ENCODE measurements at regions not wholly inside any gene's neighbourhood (a gene's known extent, or its start where the extent isn't known, plus 50 kb on each side); places are given as distances from the start of the nearest gene placed in this dataset.
"Not testable (repeated sequence)": the region's sequence is repeated elsewhere in the genome, so short reads cannot be mapped to it uniquely, and the experiment has no call there.

DNA sequence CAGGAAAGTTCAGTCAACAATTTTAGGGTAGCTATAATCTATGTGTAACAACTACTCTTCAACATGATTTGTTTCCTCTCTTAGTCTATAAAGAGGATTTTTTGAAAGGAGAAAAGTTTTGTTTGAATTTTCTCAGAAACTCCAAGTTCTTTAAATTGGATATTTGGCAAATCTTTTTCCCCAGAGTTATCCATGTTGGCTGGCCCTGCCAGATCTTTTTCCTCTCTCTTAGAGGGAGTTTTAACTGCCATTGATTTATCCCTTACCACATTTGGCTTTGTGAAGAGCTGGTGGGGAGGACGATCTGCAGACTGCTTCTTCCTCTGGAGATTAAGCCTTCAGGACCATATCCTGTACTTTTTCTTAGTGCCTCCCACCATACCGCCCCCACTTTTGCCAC is 64.9 kb upstream of the ROPN1 start:
- no peak for DNase-seq
- TF ChIP-seq, protein P1, sequence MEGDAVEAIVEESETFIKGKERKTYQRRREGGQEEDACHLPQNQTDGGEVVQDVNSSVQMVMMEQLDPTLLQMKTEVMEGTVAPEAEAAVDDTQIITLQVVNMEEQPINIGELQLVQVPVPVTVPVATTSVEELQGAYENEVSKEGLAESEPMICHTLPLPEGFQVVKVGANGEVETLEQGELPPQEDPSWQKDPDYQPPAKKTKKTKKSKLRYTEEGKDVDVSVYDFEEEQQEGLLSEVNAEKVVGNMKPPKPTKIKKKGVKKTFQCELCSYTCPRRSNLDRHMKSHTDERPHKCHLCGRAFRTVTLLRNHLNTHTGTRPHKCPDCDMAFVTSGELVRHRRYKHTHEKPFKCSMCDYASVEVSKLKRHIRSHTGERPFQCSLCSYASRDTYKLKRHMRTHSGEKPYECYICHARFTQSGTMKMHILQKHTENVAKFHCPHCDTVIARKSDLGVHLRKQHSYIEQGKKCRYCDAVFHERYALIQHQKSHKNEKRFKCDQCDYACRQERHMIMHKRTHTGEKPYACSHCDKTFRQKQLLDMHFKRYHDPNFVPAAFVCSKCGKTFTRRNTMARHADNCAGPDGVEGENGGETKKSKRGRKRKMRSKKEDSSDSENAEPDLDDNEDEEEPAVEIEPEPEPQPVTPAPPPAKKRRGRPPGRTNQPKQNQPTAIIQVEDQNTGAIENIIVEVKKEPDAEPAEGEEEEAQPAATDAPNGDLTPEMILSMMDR (IDR thresholded peaks at IDR 0.05; ENCODE audit: low read depth, low read length) = no peak
- Histone ChIP-seq H3K4me3 (ENCODE audit: low read depth, low read length) (no peak overlapping the region), H3K9me3 (ENCODE audit: severe bottlenecking) (peaks cover 4% of the 10 kb centered on the region), H3K27ac (no peak overlapping the region), H3K27me3 (ENCODE audit: insufficient read depth, low read depth, severe bottlenecking) (no peaks in the 10 kb centered on the region), H3K36me3 (no peaks in the 10 kb centered on the region)

DNA sequence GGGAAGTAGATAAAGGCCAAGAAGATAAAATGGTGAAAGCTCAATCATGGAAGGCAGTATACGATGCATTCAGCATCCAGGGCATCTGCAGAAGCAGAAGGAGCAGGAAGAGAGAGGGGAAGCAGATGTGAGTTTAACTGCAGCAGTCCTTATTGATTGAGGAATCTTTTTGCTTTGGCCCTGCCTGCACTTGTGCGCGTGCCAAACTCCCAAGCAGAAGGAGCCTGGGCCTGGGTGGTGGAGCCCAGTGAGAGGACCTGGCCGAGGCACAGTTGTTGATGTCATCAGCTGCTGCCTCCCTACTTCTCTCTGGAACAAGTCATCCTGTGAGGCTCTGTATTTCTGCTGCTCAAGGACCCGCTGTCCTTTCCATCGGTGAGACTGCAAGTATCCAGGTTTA is 65.5 kb upstream of the ROPN1 start:
- H3K4me3 ChIP-seq (ENCODE audit: low read depth, low read length) = no peak overlapping the region

DNA sequence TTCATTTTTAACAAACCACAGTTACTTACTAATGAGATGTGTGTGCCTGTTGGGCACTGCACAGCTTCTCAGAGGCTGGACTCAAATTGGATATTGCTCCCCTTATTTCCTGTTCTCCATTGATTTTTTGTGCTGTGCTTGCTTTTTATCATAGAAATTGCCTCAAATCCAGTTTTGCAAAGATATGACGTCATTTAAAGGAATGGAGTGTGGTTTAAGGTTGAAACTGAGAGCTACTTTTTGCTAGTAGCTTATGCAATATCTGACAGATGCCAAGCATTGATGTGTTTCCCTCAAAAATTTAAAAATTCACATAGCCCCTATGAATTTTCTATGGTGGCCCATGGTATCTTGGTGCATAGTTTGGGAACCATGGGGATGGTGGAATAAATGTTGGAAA is 67.7 kb upstream of the ROPN1 start:
- TF ChIP-seq, protein P1 (IDR thresholded peaks at IDR 0.05; ENCODE audit: low read depth, low read length) = no peak
- Histone ChIP-seq H3K9me3 (ENCODE audit: severe bottlenecking) (peaks cover 4% of the 10 kb centered on the region), H3K27me3 (ENCODE audit: insufficient read depth, low read depth, severe bottlenecking) (no peaks in the 10 kb centered on the region), H3K36me3 (no peaks in the 10 kb centered on the region), H3K27ac (no peak overlapping the region), H3K4me3 (ENCODE audit: low read depth, low read length) (no peak overlapping the region)
- no peak for DNase-seq

More for the DNA sequence above, 65.5 kb upstream of the ROPN1 start:
- H3K27ac ChIP-seq = no peak overlapping the region
- H3K36me3 ChIP-seq = no peaks in the 10 kb centered on the region
- H3K27me3 ChIP-seq (ENCODE audit: insufficient read depth, low read depth, severe bottlenecking) = no peaks in the 10 kb centered on the region
- H3K9me3 ChIP-seq (ENCODE audit: severe bottlenecking) = peaks cover 4% of the 10 kb centered on the region
- DNase-seq = no peak
- TF ChIP-seq, protein P1 (IDR thresholded peaks at IDR 0.05; ENCODE audit: low read depth, low read length) = no peak

DNA sequence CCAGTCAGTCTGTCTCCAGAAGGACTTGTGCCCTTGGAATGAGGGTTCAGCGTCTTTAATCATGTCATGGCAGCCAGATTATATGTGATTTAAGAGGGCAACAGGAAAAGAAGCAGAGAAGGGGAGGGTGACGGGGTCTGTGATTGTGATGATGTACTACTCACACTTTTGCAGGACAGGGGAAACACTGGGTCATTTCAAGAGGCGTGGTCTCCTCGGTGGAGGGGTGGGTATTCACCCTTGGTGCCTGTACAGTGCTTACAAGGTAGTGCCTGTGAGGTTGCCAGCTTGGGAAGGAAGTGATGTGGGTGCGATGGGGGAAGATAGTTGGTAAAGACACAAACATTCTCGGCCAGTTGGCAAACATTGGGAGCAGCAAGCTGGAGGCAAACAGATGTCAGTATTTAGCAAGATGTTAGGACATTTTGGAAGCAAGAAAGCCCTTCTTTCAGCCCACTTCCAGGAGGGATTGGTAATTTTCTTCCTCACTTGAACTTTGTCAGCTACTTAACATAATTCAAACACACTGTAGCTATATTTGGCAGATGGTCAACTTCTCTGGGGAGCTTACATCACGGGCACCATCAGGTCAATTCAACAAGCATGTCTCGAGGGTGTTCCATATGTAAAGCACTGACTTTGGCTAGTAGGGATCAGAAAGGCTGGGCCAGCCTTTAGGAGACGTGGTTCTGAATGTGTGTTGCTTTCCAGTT is 71.4 kb upstream of the ROPN1 start:
- Histone ChIP-seq H3K4me3 (ENCODE audit: low read depth, low read length) (peak overlapping the region; percentile 28), H3K27me3 (ENCODE audit: insufficient read depth, low read depth, severe bottlenecking) (no peaks in the 10 kb centered on the region), H3K27ac (peak overlapping the region; percentile 92), H3K36me3 (no peaks in the 10 kb centered on the region), H3K9me3 (ENCODE audit: severe bottlenecking) (no peaks in the 10 kb centered on the region)
- TF ChIP-seq, protein P1 (IDR thresholded peaks at IDR 0.05; ENCODE audit: low read depth, low read length) = no peak
- peak; percentile 75 for DNase-seq

DNA sequence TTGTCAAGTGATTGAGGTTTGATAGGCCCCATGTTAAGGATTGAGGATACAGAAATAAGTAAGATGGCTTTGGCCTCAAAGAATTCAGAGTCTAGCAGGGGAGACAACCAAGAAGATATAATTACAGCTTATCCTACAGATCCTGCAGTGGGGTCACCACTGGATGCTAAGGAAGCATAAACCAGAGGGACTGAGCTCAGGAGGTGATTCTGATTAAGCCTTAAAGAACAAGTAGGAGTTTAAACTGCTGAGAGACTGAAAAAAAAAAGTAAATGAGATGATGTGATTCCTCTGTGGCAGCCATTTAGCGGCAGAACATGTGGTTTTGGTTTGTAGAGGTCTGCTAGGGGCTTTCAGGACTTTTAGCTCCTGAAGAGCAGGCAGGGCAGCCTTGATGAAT is 72.1 kb upstream of the ROPN1 start:
- H3K27me3 ChIP-seq (ENCODE audit: insufficient read depth, low read depth, severe bottlenecking) = no peaks in the 10 kb centered on the region
- peak; percentile 30 for DNase-seq
- H3K9me3 ChIP-seq (ENCODE audit: severe bottlenecking) = no peaks in the 10 kb centered on the region
- peak overlapping the region; percentile 13; the same call in 1 of the 2 replicates for H3K4me3 ChIP-seq (ENCODE audit: low read depth, low read length)
- TF ChIP-seq, protein P1 (IDR thresholded peaks at IDR 0.05; ENCODE audit: low read depth, low read length) = no peak
- no peaks in the 10 kb centered on the region for H3K36me3 ChIP-seq
- H3K27ac ChIP-seq = peak overlapping the region; percentile 92

DNA sequence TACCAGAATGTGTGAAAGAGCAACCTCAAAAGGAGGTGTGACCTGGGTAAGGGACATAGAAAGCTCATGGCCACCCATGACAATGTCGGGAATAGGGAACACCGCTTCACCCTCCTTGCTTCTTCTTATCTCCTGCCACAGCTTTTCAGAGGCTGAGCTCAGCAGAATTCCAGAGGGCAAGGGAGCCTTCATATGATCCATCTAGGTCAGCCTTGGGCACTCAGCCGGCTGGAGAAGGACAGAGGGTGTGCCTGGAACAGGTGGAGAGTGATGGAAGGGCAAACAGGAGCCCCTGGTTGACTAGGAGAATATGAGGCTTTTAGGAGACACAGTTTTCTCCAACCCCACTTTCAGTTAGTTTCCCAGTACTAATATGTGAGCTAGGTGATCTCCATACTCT is 74.6 kb upstream of the ROPN1 start:
- not testable (repeated sequence) for DNase-seq; H3K9me3 ChIP-seq (ENCODE audit: severe bottlenecking); H3K36me3 ChIP-seq; H3K4me3 ChIP-seq (ENCODE audit: low read depth, low read length); H3K27me3 ChIP-seq (ENCODE audit: insufficient read depth, low read depth, severe bottlenecking)
- H3K27ac ChIP-seq = 0 out of 2 replicates have a peak overlapping the region, but pooled peaks have one; percentile 1

DNA sequence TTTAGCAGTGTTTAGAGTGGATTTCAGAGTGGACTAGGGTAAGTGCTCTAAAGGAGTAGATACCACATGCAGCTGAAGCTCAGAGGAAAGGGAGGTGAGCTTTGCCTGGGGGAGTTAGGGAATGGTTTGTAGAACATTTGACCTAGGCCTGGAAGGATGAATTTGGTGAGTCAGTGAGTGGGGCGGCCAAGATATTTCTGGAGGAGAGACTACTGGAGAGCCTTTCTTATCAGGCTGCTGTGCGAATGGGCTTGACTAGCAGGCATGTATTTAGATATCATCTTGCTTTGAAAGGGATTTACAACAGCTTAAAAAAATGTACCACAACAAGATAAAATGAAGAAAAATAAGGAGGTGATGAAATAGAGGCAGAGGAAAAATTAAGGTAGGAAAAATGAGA is 77.8 kb upstream of the ROPN1 start:
- H3K27ac ChIP-seq; H3K36me3 ChIP-seq; H3K27me3 ChIP-seq (ENCODE audit: insufficient read depth, low read depth, severe bottlenecking); H3K4me3 ChIP-seq (ENCODE audit: low read depth, low read length); DNase-seq; H3K9me3 ChIP-seq (ENCODE audit: severe bottlenecking): not testable (repeated sequence)

DNA sequence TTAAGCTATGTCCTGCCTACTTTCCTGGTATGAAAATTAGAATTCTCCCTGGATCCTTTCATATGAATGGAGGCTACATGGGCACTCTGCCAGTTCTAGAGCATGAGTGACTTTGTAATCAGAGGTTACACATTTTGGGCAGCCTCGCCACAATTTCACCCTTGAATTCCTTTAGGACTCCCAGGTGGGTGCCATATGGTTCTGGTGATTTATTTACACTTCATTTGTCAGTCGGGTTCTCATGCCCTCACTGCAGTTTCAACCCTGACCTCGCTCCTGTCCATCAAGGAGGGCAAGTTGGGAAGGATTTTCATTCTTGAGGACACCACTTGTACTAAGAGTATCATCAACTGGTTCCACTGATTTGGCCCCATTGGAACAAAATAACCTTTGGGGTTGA is 83.2 kb upstream of the ROPN1 start:
- H3K27ac ChIP-seq; H3K36me3 ChIP-seq; H3K27me3 ChIP-seq (ENCODE audit: insufficient read depth, low read depth, severe bottlenecking); DNase-seq; H3K9me3 ChIP-seq (ENCODE audit: severe bottlenecking); H3K4me3 ChIP-seq (ENCODE audit: low read depth, low read length): not testable (repeated sequence)
